GM12878 (cell line): ENCODE measurements at regions not wholly inside any gene's neighbourhood (a gene's known extent, or its start where the extent isn't known, plus 50 kb on each side); places are given as distances from the start of the nearest gene placed in this dataset.

Source experiments
- ATAC-seq: fragments of 200-7000 bp; cut with Tn5 transposase; 3 replicates; pipeline ENCODE4 v1.9.1; 2020; ENCODE audit warnings: mild to moderate bottlenecking, moderate library complexity
- BruUV-seq: library from RNA; stranded (reverse); fragments of 400-500 nt; replicated peaks from 2 replicates; lab custom pipeline; 2021; lab: Mats Ljungman, UMichigan
- CTCF ChIA-PET: fragments of 300-600 bp; sonication (Branson Sonifier 250); formaldehyde crosslinking; extraction: SDS; loops from one replicate; lab custom pipeline; 2021; ENCODE audit warnings: inconsistent platforms; lab: Yijun Ruan, JAX
- POLR2A ChIA-PET: fragments of 350-600 bp; formaldehyde crosslinking; extraction: SDS; loops from one replicate; lab custom pipeline; 2021; ENCODE audit warnings: inconsistent platforms; lab: Charles Lee
- RAD21 ChIA-PET: fragments of 300-600 bp; sonication (Branson Sonifier 250); formaldehyde crosslinking; loops from one replicate; lab custom pipeline; 2023; ENCODE audit warnings: antibody characterized with exemption; ENCODE audit not compliant: unreplicated experiment; lab: Charles Lee
- SMC1A ChIA-PET: fragments of 300-600 bp; sonication (Branson Sonifier 250); formaldehyde crosslinking; loops from one replicate; lab custom pipeline; 2023; ENCODE audit not compliant: unreplicated experiment, uncharacterized antibody; lab: Charles Lee
- DNase-seq: peaks from one replicate; pipeline ENCODE4 v3.0.0-alpha.2; 2011; ENCODE audit warnings: low read depth, low spot score
- FAIRE-seq: peaks from 3 replicates; lab custom pipeline; 2011; peaks lifted over from hg19 to GRCh38; lab: Jason Lieb, UNC
- H2AFZ ChIP-seq: 2 replicates; pipeline ENCODE4 v1.6.0; 2011; ENCODE audit warnings: low read depth, low read length, control low read depth; ENCODE audit not compliant: control insufficient read depth
- H3K27ac ChIP-seq: 2 replicates; pipeline ENCODE4 v1.5.1; 2011; ENCODE audit warnings: control low read depth; ENCODE audit not compliant: control insufficient read depth, insufficient read depth
- H3K27me3 ChIP-seq, 2 experiments: replicated peaks in 1 of 2; 2 replicates each; pipeline versions ENCODE4 v1.6.0 to v1.6.1; 2011; ENCODE audit warnings: low read length in 1 of 2; ENCODE audit not compliant: control insufficient read depth in 2 of 2, insufficient read depth in 2 of 2
- H3K36me3 ChIP-seq, 2 experiments: 2 replicates each; pipeline ENCODE4 v1.5.1; 2011; ENCODE audit warnings: low read length in 1 of 2; ENCODE audit not compliant: control insufficient read depth in 2 of 2, insufficient read depth in 2 of 2
- H3K4me1 ChIP-seq: 2 replicates; pipeline ENCODE4 v1.6.1; 2011; ENCODE audit warnings: mild to moderate bottlenecking, low read length, moderate library complexity, mixed read lengths; ENCODE audit not compliant: control insufficient read depth, insufficient read depth
- H3K4me2 ChIP-seq: 2 replicates; pipeline ENCODE4 v1.6.0; 2011; ENCODE audit warnings: control low read depth; ENCODE audit not compliant: control insufficient read depth, insufficient read depth
- H3K4me3 ChIP-seq: fragments of 200-600 bp; sonication (generic); 2 replicates; pipeline ENCODE4 v1.5.1; 2016
- H3K79me2 ChIP-seq: 2 replicates; pipeline ENCODE4 v1.6.0; 2011; ENCODE audit warnings: low read length; ENCODE audit not compliant: control insufficient read depth, insufficient read depth
- H3K9ac ChIP-seq: 2 replicates; pipeline ENCODE4 v1.8.0; 2011; ENCODE audit warnings: low read length, control low read depth, mixed read lengths; ENCODE audit not compliant: control insufficient read depth, insufficient read depth
- H3K9me3 ChIP-seq: replicated peaks from 3 replicates; pipeline ENCODE4 v1.5.1; 2011; ENCODE audit warnings: mild to moderate bottlenecking, low read length; ENCODE audit not compliant: control insufficient read depth, insufficient read depth
- H4K20me1 ChIP-seq: 2 replicates; pipeline ENCODE4 v1.6.0; 2011; ENCODE audit not compliant: control insufficient read depth, insufficient read depth
- CBX5 ChIP-seq: sonication (generic); IDR thresholded peaks from 2 replicates; pipeline ENCODE4 v1.6.1; 2016; ENCODE audit warnings: low read depth, moderate library complexity, mild to moderate bottlenecking, inconsistent platforms
- E4F1 ChIP-seq: fragments of 450-650 bp; IDR thresholded peaks from 2 replicates; pipeline ENCODE4 v1.6.1; 2018; ENCODE audit warnings: borderline replicate concordance, mild to moderate bottlenecking; ENCODE audit not compliant: partially characterized antibody
- KDM1A ChIP-seq: fragments of 200-600 bp; sonication (generic); IDR thresholded peaks from 2 replicates; pipeline ENCODE4 v1.6.1; 2016; ENCODE audit warnings: borderline replicate concordance
- NBN ChIP-seq: fragments of 450-650 bp; IDR thresholded peaks from 2 replicates; pipeline ENCODE4 v1.6.1; 2016
- NFIC ChIP-seq: IDR thresholded peaks from 2 replicates; pipeline ENCODE4 v1.6.1; 2012; ENCODE audit warnings: low read depth, mild to moderate bottlenecking, inconsistent platforms, low read length, moderate library complexity
- NR2C2 ChIP-seq: IDR thresholded peaks from 2 replicates; pipeline ENCODE4 v1.6.1; 2011; ENCODE audit warnings: borderline replicate concordance, low read depth; ENCODE audit not compliant: control insufficient read depth, insufficient read length
- SIN3A ChIP-seq: IDR thresholded peaks from 2 replicates; pipeline ENCODE4 v1.6.1; 2012; ENCODE audit warnings: low read depth, low read length, improper control_type of control experiment
- SREBF1 ChIP-seq: IDR thresholded peaks from 2 replicates; pipeline ENCODE4 v1.6.1; 2012; ENCODE audit warnings: mild to moderate bottlenecking, low read length
- SUZ12 ChIP-seq: fragments of 200-600 bp; sonication (generic); IDR thresholded peaks from one replicate; pipeline ENCODE4 v1.6.1; 2018; ENCODE audit warnings: antibody characterized with exemption, mild to moderate bottlenecking; ENCODE audit not compliant: unreplicated experiment
- TCF7 ChIP-seq: IDR thresholded peaks from 2 replicates; pipeline ENCODE4 v1.6.1; 2014; ENCODE audit warnings: antibody characterized with exemption, borderline replicate concordance
- YBX1 ChIP-seq: fragments of 450-650 bp; IDR thresholded peaks from 2 replicates; pipeline ENCODE4 v1.6.1; 2016; ENCODE audit warnings: antibody characterized with exemption
- ZNF217 ChIP-seq: fragments of 450-650 bp; IDR thresholded peaks from 2 replicates; pipeline ENCODE4 v1.6.1; 2017; ENCODE audit warnings: antibody characterized with exemption, mild to moderate bottlenecking
- WGBS: methylation state at CpG from one replicate; pipeline ENCODE4 v1.1.6; 2016; ENCODE audit warnings: low lambda C conversion rate; ENCODE audit not compliant: insufficient replicate concordance, insufficient coverage; ENCODE audit errors: missing lambda C conversion rate; 5-methylcytosine and 5-hydroxymethylcytosine counted together
- in situ Hi-C: fragments of 300-500 bp; cut with MboI; formaldehyde crosslinking; loops from 9 replicates; pipeline ENCODE4 v1.14.3; 2018; ENCODE audit warnings: mixed read lengths
- intact Hi-C: fragments of 100-400 bp; cut with micrococcal nuclease; formaldehyde crosslinking; loops from one replicate; pipeline ENCODE4 v1.14.2; 2022; ENCODE audit not compliant: unreplicated experiment
- TF ChIP-seq, protein P1 (sequence below): fragments of 450-650 bp; IDR thresholded peaks from 2 replicates; pipeline ENCODE4 v1.6.1; 2017; ENCODE audit warnings: mild to moderate bottlenecking

- POLR2A ChIA-PET, result no interaction called here
- in situ Hi-C loops, result no loop called here
Measured at GRCh38 chr3:6439226-6439625, 421.7 kb upstream of the GRM7 start.

GRCh38 chr3:6439824-6440223 is 421.1 kb upstream of the GRM7 start:
- no peak overlapping the region for H3K27ac ChIP-seq
- no peak overlapping the region for H2AFZ ChIP-seq
- WGBS, result 0% methylated on average over 1 of the region's 1 CpG
- in situ Hi-C loops (no loop called here), intact Hi-C loops (no loop called here)
- no peak for FAIRE-seq
- H3K36me3 ChIP-seq, result no peaks in the 10 kb centered on the region
- CTCF ChIA-PET, result no interaction called here
- BruUV-seq, result no TSS peak
- no peaks in the 10 kb centered on the region for H3K4me1 ChIP-seq
- H3K27me3 ChIP-seq, result no peaks in the 10 kb centered on the region
- no peaks in the 10 kb centered on the region for H3K9me3 ChIP-seq
- H4K20me1 ChIP-seq, result no peaks in the 10 kb centered on the region
- RAD21 ChIA-PET, result no interaction called here
- DNase-seq, result no peak
- H3K4me3 ChIP-seq, result no peak overlapping the region
- no peak overlapping the region for H3K9ac ChIP-seq
- H3K4me2 ChIP-seq, result no peak overlapping the region
- SMC1A ChIA-PET, result interaction anchor here (0.6 kb wide), 1 partner anchor 524 kb away, joined by 3 read pairs; no protein-coding TSS in a partner anchor
- no peaks in the 10 kb centered on the region for H3K79me2 ChIP-seq
- POLR2A ChIA-PET, result no interaction called here
- ATAC-seq, result no peak
- no peak for TF ChIP-seq SUZ12
- no peak for TF ChIP-seq YBX1
- TF ChIP-seq, protein P1, sequence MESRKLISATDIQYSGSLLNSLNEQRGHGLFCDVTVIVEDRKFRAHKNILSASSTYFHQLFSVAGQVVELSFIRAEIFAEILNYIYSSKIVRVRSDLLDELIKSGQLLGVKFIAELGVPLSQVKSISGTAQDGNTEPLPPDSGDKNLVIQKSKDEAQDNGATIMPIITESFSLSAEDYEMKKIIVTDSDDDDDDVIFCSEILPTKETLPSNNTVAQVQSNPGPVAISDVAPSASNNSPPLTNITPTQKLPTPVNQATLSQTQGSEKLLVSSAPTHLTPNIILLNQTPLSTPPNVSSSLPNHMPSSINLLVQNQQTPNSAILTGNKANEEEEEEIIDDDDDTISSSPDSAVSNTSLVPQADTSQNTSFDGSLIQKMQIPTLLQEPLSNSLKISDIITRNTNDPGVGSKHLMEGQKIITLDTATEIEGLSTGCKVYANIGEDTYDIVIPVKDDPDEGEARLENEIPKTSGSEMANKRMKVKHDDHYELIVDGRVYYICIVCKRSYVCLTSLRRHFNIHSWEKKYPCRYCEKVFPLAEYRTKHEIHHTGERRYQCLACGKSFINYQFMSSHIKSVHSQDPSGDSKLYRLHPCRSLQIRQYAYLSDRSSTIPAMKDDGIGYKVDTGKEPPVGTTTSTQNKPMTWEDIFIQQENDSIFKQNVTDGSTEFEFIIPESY, result no peak
- TF ChIP-seq NFIC, result no peak
- no peak for TF ChIP-seq NR2C2
- no peak for TF ChIP-seq SREBF1
- TF ChIP-seq ZNF217, result no peak
- no peak for TF ChIP-seq NBN
- TF ChIP-seq CBX5, result no peak
- TF ChIP-seq TCF7, result no peak
- TF ChIP-seq E4F1, result no peak

More at GRCh38 chr3:6439226-6439625, 421.7 kb upstream of the GRM7 start:
- Histone ChIP-seq H2AFZ (no peak overlapping the region), H4K20me1 (no peaks in the 10 kb centered on the region), H3K4me1 (no peaks in the 10 kb centered on the region), H3K27ac (no peak overlapping the region), H3K4me3 (no peak overlapping the region), H3K27me3 (no peaks in the 10 kb centered on the region), H3K36me3 (no peaks in the 10 kb centered on the region), H3K9ac (no peak overlapping the region), H3K4me2 (no peak overlapping the region), H3K79me2 (no peaks in the 10 kb centered on the region), H3K9me3 (no peaks in the 10 kb centered on the region)
- ChIA-PET SMC1A (no interaction called here), CTCF (no interaction called here), RAD21 (no interaction called here)
- FAIRE-seq (no peak), DNase-seq (no peak), ATAC-seq (no peak)
- intact Hi-C loops, result no loop called here
- BruUV-seq, result no TSS peak
- 63% methylated on average over 8 of the region's 8 CpGs for WGBS
- TF ChIP-seq SIN3A, result no peak
- TF ChIP-seq KDM1A, result no peak
